Left ventricle myocardium inferior (tissue), 1 donor: ENCODE measurements at regions not wholly inside any gene's neighbourhood (a gene's known extent, or its start where the extent isn't known, plus 50 kb on each side); places are given as distances from the start of the nearest gene placed in this dataset.

Experiments used
- DNase-seq: peaks from one replicate; pipeline ENCODE4 v3.0.0-alpha.2; 2020
- H3K27ac ChIP-seq: fragments of 200-600 bp; replicated peaks from 2 replicates; pipeline ENCODE4 v1.8.0; 2021
- H3K27me3 ChIP-seq: fragments of 200-600 bp; 2 replicates; pipeline ENCODE4 v1.8.0; 2021; ENCODE audit warnings: low read depth
- H3K36me3 ChIP-seq: fragments of 200-600 bp; 2 replicates; pipeline ENCODE4 v1.8.0; 2021
- H3K4me1 ChIP-seq: fragments of 200-600 bp; 2 replicates; pipeline ENCODE4 v1.8.0; 2021
- H3K4me3 ChIP-seq: fragments of 200-600 bp; 2 replicates; pipeline ENCODE4 v1.8.0; 2021; ENCODE audit warnings: mild to moderate bottlenecking, moderate library complexity
- H3K9me3 ChIP-seq: fragments of 200-600 bp; replicated peaks from 2 replicates; pipeline ENCODE4 v1.8.0; 2021
- CTCF ChIP-seq: fragments of 200-600 bp; IDR thresholded peaks from 2 replicates; pipeline ENCODE4 v1.8.0; 2021; ENCODE audit warnings: antibody characterized with exemption, mild to moderate bottlenecking, borderline replicate concordance
- intact Hi-C: fragments of 100-400 bp; cut with micrococcal nuclease; formaldehyde crosslinking; loops from one replicate; pipeline ENCODE4 v1.11.0; 2022
- donor health status: DM: no; HTN: yes; CAD: no; lungs with severe emphysema.

GRCh38 chr6:20313051-20313450, 88.6 kb upstream of the E2F3 start:
- no peak overlapping the region for H3K27ac ChIP-seq
- H3K4me1 ChIP-seq, result no peaks in the 10 kb centered on the region
- no peaks in the 10 kb centered on the region for H3K9me3 ChIP-seq
- TF ChIP-seq CTCF, result no peak
- H3K36me3 ChIP-seq, result no peaks in the 10 kb centered on the region
- DNase-seq, result no peak
- intact Hi-C loops, result no loop called here
- peaks cover 6% of the 10 kb centered on the region for H3K27me3 ChIP-seq
- H3K4me3 ChIP-seq, result no peak overlapping the region

GRCh38 chr6:20313960-20314530, 87.6 kb upstream of the E2F3 start:
- no peak overlapping the region for H3K4me3 ChIP-seq
- peaks cover 6% of the 10 kb centered on the region for H3K27me3 ChIP-seq
- DNase-seq, result no peak
- no peak overlapping the region for H3K27ac ChIP-seq
- no peaks in the 10 kb centered on the region for H3K4me1 ChIP-seq
- no peak for TF ChIP-seq CTCF
- intact Hi-C loops, result no loop called here
- no peaks in the 10 kb centered on the region for H3K36me3 ChIP-seq
- no peaks in the 10 kb centered on the region for H3K9me3 ChIP-seq

- peaks cover 6% of the 10 kb centered on the region for H3K27me3 ChIP-seq
- intact Hi-C loops, result no loop called here
- H3K27ac ChIP-seq, result no peak overlapping the region
- no peak for TF ChIP-seq CTCF
- no peaks in the 10 kb centered on the region for H3K9me3 ChIP-seq
- H3K36me3 ChIP-seq, result no peaks in the 10 kb centered on the region
- DNase-seq, result no peak
- H3K4me3 ChIP-seq, result no peak overlapping the region
- H3K4me1 ChIP-seq, result no peaks in the 10 kb centered on the region
These were observed 86.5 kb upstream of the E2F3 start for GRCh38 chr6:20314866-20315845.

- intact Hi-C loops, result no loop called here
- H3K4me1 ChIP-seq, result no peaks in the 10 kb centered on the region
- H3K9me3 ChIP-seq, result no peaks in the 10 kb centered on the region
- H3K4me3 ChIP-seq, result no peak overlapping the region
- no peak overlapping the region for H3K27ac ChIP-seq
- no peak for TF ChIP-seq CTCF
- DNase-seq, result no peak
- H3K27me3 ChIP-seq, result peaks cover 6% of the 10 kb centered on the region
- H3K36me3 ChIP-seq, result no peaks in the 10 kb centered on the region
These were observed 84.2 kb upstream of the E2F3 start for GRCh38 chr6:20317430-20317829.

GRCh38 chr6:20318851-20319387, 82.8 kb upstream of the E2F3 start:
- H3K27me3 ChIP-seq, result peaks cover 6% of the 10 kb centered on the region
- no peak for TF ChIP-seq CTCF
- H3K27ac ChIP-seq, result no peak overlapping the region
- H3K4me3 ChIP-seq, result no peak overlapping the region
- H3K4me1 ChIP-seq, result no peaks in the 10 kb centered on the region
- DNase-seq, result no peak
- H3K9me3 ChIP-seq, result no peaks in the 10 kb centered on the region
- intact Hi-C loops, result no loop called here
- H3K36me3 ChIP-seq, result no peaks in the 10 kb centered on the region
